ENCODE measurements at regions not wholly inside any gene's neighbourhood (a gene's known extent, or its start where the extent isn't known, plus 50 kb on each side); places are given as distances from the start of the nearest gene placed in this dataset.
"Not testable (repeated sequence)": the region's sequence is repeated elsewhere in the genome, so short reads cannot be mapped to it uniquely, and the experiment has no call there.

DNA sequence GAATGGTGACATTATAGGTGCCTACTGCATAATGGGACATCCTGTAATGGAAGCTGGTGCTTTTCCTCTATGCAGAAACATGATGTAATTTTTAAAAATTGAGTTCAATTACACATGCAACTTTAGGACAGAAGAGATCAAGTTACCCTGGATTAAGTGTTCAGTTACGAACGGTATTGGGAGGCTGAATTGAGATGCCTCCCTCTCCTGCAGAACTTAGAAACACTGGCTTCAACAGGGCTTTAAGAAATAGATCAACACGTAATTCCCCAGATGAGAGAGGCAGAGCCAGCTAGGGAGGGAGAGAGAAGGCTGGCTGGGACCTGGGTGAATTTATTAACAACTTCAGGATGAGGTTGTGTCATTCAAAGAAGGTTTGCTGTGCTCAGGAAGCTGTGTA is 232.8 kb downstream of the CDH26 start:
- no peak overlapping the region for H3K4me3 ChIP-seq (ENCODE audit: low read depth, low read length)
- DNase-seq (ENCODE audit: low read depth): no peak
- TF ChIP-seq, protein P1, sequence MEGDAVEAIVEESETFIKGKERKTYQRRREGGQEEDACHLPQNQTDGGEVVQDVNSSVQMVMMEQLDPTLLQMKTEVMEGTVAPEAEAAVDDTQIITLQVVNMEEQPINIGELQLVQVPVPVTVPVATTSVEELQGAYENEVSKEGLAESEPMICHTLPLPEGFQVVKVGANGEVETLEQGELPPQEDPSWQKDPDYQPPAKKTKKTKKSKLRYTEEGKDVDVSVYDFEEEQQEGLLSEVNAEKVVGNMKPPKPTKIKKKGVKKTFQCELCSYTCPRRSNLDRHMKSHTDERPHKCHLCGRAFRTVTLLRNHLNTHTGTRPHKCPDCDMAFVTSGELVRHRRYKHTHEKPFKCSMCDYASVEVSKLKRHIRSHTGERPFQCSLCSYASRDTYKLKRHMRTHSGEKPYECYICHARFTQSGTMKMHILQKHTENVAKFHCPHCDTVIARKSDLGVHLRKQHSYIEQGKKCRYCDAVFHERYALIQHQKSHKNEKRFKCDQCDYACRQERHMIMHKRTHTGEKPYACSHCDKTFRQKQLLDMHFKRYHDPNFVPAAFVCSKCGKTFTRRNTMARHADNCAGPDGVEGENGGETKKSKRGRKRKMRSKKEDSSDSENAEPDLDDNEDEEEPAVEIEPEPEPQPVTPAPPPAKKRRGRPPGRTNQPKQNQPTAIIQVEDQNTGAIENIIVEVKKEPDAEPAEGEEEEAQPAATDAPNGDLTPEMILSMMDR (IDR thresholded peaks at IDR 0.05; ENCODE audit: insufficient read depth, low read depth, low read length): no peak

DNA sequence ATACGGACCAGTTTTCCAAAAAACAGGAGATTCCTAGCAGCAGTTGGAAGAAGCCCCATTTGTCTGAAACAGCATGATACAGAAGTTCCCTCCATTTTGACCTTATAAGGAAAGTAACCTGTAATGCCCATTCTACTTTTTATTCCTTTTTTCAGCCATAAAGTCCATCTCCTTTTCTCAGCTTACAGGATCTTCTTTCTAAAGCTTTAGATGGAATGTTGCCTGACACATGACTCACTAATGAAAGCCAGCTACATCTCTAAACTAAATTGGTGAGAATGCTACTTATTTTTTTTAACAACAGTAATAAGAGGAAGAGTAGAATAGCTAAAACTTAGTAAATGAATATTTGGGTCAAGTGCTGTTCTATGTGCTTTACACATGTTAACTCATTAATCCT is 234.1 kb downstream of the CDH26 start:
- H3K4me3 ChIP-seq (ENCODE audit: low read depth, low read length): no peak overlapping the region
- no peak for DNase-seq (ENCODE audit: low read depth)
- TF ChIP-seq, protein P1 (IDR thresholded peaks at IDR 0.05; ENCODE audit: insufficient read depth, low read depth, low read length): no peak

DNA sequence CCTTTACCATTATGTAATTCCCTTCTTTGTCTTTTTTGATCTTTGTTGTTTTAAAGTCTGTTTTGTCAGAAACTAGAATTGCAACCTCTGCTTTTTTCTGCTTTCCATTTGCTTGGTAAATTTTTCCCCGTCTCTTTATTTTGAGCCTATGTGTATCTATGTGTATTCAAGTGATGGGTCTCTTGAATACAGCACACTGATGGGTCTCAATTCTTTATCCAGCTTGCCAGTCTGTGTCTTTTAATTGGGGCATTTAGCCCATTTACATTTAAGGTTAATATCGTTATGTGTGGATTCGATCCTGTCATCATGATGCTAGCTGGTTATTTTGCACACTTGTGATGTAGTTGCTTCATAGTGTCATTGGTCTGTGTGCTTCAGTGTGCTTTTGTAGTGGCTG is 240.9 kb downstream of the CDH26 start:
- DNase-seq (ENCODE audit: low read depth): not testable (repeated sequence)

DNA sequence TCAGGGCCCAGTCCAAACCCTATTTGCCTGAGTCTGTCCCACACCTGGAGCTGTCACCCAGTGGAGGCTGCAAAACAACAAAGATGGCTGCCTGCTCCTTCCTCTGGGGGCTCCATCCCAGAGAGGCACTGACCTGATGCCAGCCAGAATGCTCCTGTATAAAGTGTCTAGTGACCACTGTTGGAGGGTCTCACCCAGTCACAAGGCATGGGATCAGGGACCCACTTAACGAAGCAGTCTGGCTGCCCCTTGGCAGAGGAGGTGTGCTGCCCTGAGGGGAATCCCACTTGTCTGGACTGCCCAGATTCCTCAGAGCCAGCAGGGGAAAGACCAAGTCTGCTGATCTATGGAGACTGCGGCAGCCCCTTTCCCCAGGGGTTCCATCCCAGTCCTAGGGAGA is 241.6 kb downstream of the CDH26 start:
- DNase-seq (ENCODE audit: low read depth): no peak
- no peak overlapping the region for H3K4me3 ChIP-seq (ENCODE audit: low read depth, low read length)
- TF ChIP-seq, protein P1 (IDR thresholded peaks at IDR 0.05; ENCODE audit: insufficient read depth, low read depth, low read length): no peak

More for the DNA sequence above, 240.9 kb downstream of the CDH26 start:
- not testable (repeated sequence) for H3K4me3 ChIP-seq (ENCODE audit: low read depth, low read length)

DNA sequence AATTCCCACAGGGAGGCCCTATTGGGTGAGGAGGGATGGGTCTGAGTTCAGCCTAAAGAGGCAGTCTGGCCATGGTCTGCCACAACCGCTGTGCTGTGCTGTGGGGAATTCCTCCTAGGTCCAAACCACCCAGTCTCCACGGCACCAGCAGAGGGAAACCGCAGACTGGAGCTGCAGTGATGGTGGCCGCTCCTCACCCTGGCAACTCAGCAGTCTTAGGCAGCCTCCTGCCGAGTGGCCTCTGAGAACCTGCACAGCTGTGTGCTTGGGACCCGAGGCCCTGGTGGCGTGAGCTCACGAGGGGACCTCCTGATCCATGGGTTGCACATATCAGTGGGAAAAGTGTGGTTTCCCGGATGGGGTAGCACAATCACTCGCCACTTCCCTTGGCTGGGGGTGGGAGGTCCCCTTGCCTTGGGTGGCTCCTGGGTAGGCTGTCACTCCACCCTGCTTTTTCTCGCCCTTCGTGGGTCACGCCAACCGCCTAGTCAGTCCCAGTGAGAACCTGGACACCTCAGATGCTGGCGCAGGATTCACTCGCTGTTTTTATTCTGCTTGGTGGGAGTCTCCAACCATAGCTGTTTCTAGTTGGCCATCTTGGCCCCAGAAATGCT is 242.2 kb downstream of the CDH26 start:
- no peak overlapping the region for H3K4me3 ChIP-seq (ENCODE audit: low read depth, low read length)
- TF ChIP-seq, protein P1 (IDR thresholded peaks at IDR 0.05; ENCODE audit: insufficient read depth, low read depth, low read length): no peak
- no peak for DNase-seq (ENCODE audit: low read depth)

DNA sequence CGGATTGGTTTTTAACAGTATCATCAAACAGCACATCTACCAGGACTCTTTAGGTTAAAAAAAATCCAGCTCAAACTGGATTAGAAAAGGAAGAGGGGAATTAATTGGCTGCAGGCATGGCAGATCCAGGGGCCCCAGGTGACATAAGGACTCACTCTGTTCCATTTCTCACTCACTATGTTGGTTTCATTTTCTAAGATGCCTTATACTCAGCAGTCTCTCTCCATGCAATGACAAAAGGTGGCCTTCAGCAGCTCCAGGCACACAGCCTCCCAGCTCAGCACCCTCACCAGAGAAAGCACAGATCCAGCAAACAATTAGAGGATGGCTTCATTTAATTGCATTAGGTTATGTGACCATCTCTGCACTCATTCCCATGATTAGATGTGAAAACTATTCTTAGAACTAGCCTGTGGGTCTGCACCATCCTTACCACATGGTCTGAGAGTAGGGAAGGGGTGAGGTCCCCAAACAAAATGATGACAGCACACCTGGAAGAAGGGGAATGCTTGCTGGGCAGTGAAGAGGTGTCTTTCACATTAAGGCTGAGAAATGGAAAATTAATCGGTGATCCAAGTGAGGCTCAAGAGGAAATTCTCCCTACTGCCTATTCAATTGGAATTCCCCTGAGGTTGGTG is 243.1 kb downstream of the CDH26 start:
- no peak for DNase-seq (ENCODE audit: low read depth)
- no peak overlapping the region for H3K4me3 ChIP-seq (ENCODE audit: low read depth, low read length)
- TF ChIP-seq, protein P1 (IDR thresholded peaks at IDR 0.05; ENCODE audit: insufficient read depth, low read depth, low read length): no peak

DNA sequence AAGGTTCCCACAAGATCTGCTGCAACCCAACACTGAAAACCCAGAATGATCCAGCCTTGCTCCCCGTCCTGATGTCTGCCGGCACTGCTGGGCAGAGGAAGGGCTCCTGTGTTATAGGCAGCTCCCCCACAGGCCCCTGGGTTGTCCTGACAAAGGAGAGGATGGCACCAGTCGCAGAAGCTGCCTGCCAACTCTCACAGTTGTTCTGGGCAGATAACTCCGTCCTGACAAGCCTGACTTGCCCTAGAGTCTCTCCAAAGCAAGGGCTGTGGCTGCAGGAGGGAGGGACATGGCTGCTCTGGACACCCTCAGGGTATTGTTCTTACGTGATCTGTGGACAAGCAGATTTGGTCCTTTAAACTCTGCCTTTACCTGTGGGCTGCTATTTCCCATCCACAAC is 243.8 kb downstream of the CDH26 start:
- DNase-seq (ENCODE audit: low read depth): no peak
- TF ChIP-seq, protein P1 (IDR thresholded peaks at IDR 0.05; ENCODE audit: insufficient read depth, low read depth, low read length): no peak
- no peak overlapping the region for H3K4me3 ChIP-seq (ENCODE audit: low read depth, low read length)
